ENCODE measurements at regions not wholly inside any gene's neighbourhood (a gene's known extent, or its start where the extent isn't known, plus 50 kb on each side); places are given as distances from the start of the nearest gene placed in this dataset.

- Histone ChIP-seq H3K27me3 (no peaks in the 10 kb centered on the region), H3K4me3 (no peak overlapping the region), H3K9me3 (no peaks in the 10 kb centered on the region), H3K4me1 (peaks cover 0 to under 1% of the 10 kb centered on the region in 2 donors), H3K27ac (no peak overlapping the region), H3K36me3 (no peaks in the 10 kb centered on the region)
- TF ChIP-seq CTCF (IDR thresholded peaks at IDR 0.05): no peak
- no peak for DNase-seq (ENCODE audit: low spot score)
These were observed 90.7 kb upstream of the MBNL2 start for GRCh38 chr13:97131447-97131846.

GRCh38 chr13:97133554-97133953 lies 88.6 kb upstream of the MBNL2 start:
- no peak for TF ChIP-seq CTCF (IDR thresholded peaks at IDR 0.05)
- H3K36me3 ChIP-seq: no peaks in the 10 kb centered on the region

GRCh38 chr13:97133955-97134354 lies 88.2 kb upstream of the MBNL2 start:
- Histone ChIP-seq H3K9me3 (no peaks in the 10 kb centered on the region), H3K4me1 (no peaks in the 10 kb centered on the region), H3K36me3 (no peaks in the 10 kb centered on the region), H3K27me3 (no peaks in the 10 kb centered on the region), H3K4me3 (no peak overlapping the region), H3K27ac (no peak overlapping the region)
- DNase-seq (ENCODE audit: low spot score): no peak
- TF ChIP-seq CTCF (IDR thresholded peaks at IDR 0.05): no peak

More at GRCh38 chr13:97133554-97133953, 88.6 kb upstream of the MBNL2 start:
- Histone ChIP-seq H3K9me3 (no peaks in the 10 kb centered on the region), H3K4me3 (no peak overlapping the region), H3K27me3 (no peaks in the 10 kb centered on the region), H3K27ac (no peak overlapping the region), H3K4me1 (no peaks in the 10 kb centered on the region)
- no peak for DNase-seq (ENCODE audit: low spot score)

- no peak overlapping the region for H3K4me3 ChIP-seq
- no peaks in the 10 kb centered on the region for H3K27me3 ChIP-seq
- TF ChIP-seq CTCF (IDR thresholded peaks at IDR 0.05): no peak
- H3K9me3 ChIP-seq: no peaks in the 10 kb centered on the region
- H3K36me3 ChIP-seq: no peaks in the 10 kb centered on the region
- no peaks in the 10 kb centered on the region for H3K4me1 ChIP-seq
- H3K27ac ChIP-seq: no peak overlapping the region
- DNase-seq (ENCODE audit: low spot score): no peak
These were observed 87.6 kb upstream of the MBNL2 start for GRCh38 chr13:97134364-97135095.

- no peak overlapping the region for H3K27ac ChIP-seq
- TF ChIP-seq CTCF (IDR thresholded peaks at IDR 0.05): no peak
- no peaks in the 10 kb centered on the region for H3K27me3 ChIP-seq
These were observed 86.2 kb upstream of the MBNL2 start for GRCh38 chr13:97135883-97136282.

GRCh38 chr13:97136418-97136817 lies 85.7 kb upstream of the MBNL2 start:
- no peak for DNase-seq (ENCODE audit: low spot score)
- Histone ChIP-seq H3K4me3 (no peak overlapping the region), H3K9me3 (no peaks in the 10 kb centered on the region), H3K27ac (no peak overlapping the region), H3K27me3 (no peaks in the 10 kb centered on the region), H3K36me3 (no peaks in the 10 kb centered on the region), H3K4me1 (peaks cover 0 to 8% of the 10 kb centered on the region in 2 donors)
- TF ChIP-seq CTCF (IDR thresholded peaks at IDR 0.05): no peak

More at GRCh38 chr13:97135883-97136282, 86.2 kb upstream of the MBNL2 start:
- H3K4me3 ChIP-seq: no peak overlapping the region
- H3K36me3 ChIP-seq: no peaks in the 10 kb centered on the region
- no peaks in the 10 kb centered on the region for H3K9me3 ChIP-seq
- H3K4me1 ChIP-seq: peaks cover 0 to 2% of the 10 kb centered on the region in 2 donors
- DNase-seq (ENCODE audit: low spot score): no peak
